ENCODE measurements at regions not wholly inside any gene's neighbourhood (a gene's known extent, or its start where the extent isn't known, plus 50 kb on each side); places are given as distances from the start of the nearest gene placed in this dataset.

- no peak for DNase-seq
Observed at GRCh38 chr5:6159832-6160430, 218.4 kb downstream of the MED10 start.

GRCh38 chr5:6158974-6159831 is 219.1 kb downstream of the MED10 start:
- DNase-seq, result no peak

- no peak for DNase-seq
Observed at GRCh38 chr5:6154216-6154615, 224.1 kb downstream of the MED10 start.

DNA sequence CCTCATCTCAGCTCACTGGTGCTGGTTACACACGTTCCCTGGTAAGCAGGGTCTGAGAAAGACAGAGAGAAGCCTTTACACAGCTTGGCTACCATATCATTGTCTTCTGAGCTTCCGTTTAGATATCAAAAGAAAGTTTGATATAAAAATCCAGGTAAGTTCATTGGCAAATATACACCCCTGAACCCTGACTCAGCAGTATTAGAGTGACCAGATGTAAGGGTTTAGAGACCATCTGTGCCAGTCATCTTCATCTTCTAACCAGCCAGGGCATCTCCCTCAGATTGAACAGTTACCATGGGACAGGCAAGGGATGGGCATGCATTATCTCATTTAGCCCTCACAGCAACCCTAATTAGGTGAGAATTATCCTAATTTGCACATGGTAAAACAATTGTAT is 232.1 kb downstream of the MED10 start:
- DNase-seq, result no peak

- no peak for DNase-seq
Observed at GRCh38 chr5:6145616-6146237, 232.6 kb downstream of the MED10 start.

- DNase-seq, result no peak
Observed at GRCh38 chr5:6143523-6143922, 234.8 kb downstream of the MED10 start.

- no peak for DNase-seq
Observed at GRCh38 chr5:6142353-6142752, 236.0 kb downstream of the MED10 start.

- DNase-seq, result no peak
Observed at GRCh38 chr5:6140219-6140618, 238.1 kb downstream of the MED10 start.

- no peak for DNase-seq
Observed at GRCh38 chr5:6135977-6136376, 242.4 kb downstream of the MED10 start.

GRCh38 chr5:6134281-6134680 is 244.1 kb downstream of the MED10 start:
- DNase-seq, result no peak

DNA sequence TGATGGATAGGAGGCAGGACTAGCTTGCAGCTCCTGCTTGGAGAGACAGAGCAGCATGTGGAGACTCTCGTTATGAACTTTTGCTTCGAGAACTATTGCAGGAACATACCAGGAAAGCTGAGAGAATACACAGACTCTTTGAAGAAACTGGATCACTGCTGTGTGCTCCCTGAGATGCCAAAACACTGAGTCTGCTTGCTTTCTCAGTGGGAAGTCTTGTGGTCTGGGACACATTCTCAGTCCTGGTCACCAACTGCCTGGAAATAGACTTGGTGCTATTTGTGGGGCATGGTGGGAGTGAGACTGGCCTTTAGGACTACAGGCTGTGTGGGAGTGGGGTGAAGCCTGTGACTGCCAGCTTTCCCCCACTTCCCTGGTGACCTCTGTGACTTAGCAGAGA is 252.6 kb downstream of the MED10 start:
- no peak for DNase-seq

DNA sequence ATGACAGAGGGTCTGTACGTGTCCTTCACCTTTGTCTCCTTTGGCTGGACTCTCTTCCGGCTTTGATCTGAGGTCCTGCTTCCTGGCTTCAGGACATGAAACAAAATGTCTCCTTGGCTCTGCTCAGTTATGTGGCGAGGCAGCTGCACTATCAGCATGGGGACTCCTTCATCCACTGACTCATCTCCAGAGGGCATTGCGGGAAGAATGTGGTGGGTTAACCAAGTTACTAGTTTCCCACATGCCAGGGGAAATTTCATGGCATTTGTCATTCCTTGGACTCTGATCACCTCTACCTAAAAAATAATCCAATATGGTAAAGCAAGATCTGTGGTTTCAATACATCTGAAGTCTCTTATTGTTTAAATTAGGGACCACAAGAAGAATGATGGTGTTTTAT is 259.7 kb downstream of the MED10 start:
- DNase-seq, result no peak

GRCh38 chr5:6117212-6117611 is 261.1 kb downstream of the MED10 start:
- DNase-seq, result no peak

DNA sequence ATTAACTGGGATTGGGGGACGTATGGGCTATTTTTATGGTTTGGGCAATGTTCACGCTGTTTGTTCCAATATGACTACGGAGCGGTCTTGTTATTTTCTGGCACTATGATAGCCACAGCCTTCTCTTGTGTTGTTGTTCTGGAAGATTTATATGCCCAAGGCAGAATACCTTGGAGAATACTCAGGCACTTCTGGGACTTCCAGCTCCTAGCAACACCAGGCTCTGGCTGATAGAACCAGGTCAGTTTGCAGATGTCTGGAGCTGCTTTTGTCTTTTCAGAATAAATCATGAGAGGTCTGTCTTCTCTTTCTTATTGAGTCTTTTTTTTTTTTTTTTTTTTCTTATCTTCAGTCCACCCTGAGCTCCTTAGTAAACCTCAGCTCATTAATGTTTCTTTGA is 262.5 kb downstream of the MED10 start:
- DNase-seq, result no peak

GRCh38 chr5:6112538-6112937 is 265.8 kb downstream of the MED10 start:
- no peak for DNase-seq

- no peak for DNase-seq
Observed at GRCh38 chr5:6112125-6112524, 266.2 kb downstream of the MED10 start.

- no peak for DNase-seq
Observed at GRCh38 chr5:6111131-6111530, 267.2 kb downstream of the MED10 start.

- DNase-seq, result no peak
Observed at GRCh38 chr5:6110441-6111005, 267.8 kb downstream of the MED10 start.

DNA sequence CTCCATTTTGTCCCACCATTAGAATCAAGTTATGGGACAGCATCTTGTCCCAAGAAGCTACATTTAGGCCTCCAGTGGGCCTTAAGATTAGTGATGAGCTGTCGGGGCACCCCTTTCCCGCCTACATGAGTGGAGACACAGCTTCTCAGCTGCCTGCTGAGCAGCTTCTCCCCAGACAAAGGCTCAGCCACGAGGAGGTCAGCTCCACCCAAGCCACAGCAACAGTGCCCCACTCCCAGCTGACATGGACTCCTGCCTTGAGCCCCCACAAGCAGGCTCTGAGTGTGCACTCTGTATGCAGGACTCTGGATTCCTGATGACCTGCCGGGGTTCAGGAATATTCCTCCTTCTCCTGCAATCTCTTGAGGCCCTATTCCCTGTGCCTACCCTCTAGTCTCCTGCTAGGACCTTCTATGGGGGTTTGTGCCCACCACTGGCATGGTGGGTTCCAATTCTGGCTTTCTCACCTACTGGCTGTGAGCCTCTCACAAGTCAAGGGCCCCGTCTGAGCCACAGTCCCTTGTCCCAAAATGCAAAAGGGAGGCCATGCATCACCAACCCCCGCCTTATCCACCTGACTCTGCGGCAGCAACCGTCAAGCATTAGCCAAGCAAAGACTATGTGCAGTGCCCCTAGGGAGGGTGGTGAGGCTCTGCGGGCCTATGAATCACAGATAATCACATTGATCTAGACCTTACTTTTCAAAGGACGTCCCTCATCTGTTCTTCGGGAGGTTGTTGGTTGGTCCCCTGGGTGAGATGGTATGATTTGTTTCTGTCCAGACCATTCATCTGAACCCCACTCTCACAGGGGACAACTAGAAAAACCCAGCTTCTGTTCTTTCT is 269.1 kb downstream of the MED10 start:
- DNase-seq, result no peak

DNA sequence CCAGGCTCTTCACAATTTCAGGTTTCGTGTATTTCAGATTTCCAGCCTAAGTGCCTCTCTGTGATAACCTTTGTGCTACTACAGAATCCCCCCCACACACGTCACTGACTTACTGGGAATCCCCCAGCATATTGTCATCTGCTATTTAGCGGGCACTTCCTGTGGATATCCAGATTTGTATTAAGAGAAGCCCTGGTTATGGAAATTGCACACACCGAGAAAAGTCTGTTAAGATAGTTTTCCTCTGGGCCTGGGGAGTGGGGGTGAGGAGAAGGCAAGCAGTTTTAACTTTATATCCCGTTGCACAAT is 269.9 kb downstream of the MED10 start:
- no peak for DNase-seq

GRCh38 chr5:6107675-6108539 is 270.4 kb downstream of the MED10 start:
- no peak for DNase-seq

- no peak for DNase-seq
Observed at GRCh38 chr5:6106756-6107155, 271.6 kb downstream of the MED10 start.
